KMS-11 (cell line): ENCODE measurements at regions not wholly inside any gene's neighbourhood (a gene's known extent, or its start where the extent isn't known, plus 50 kb on each side); places are given as distances from the start of the nearest gene placed in this dataset.

Experiments
- H2AFZ ChIP-seq: fragments of 200-600 bp; sonication (generic); 2 replicates; pipeline ENCODE4 v1.6.1; 2016; ENCODE audit warnings: antibody characterized with exemption, mixed run types, low read depth
- H3K27ac ChIP-seq: fragments of 200-600 bp; sonication (generic); 2 replicates; pipeline ENCODE4 v1.6.1; 2016; ENCODE audit warnings: mild to moderate bottlenecking, mixed run types
- H3K27me3 ChIP-seq: fragments of 200-600 bp; sonication (generic); 2 replicates; pipeline ENCODE4 v1.6.1; 2017; ENCODE audit warnings: mild to moderate bottlenecking, low read depth, mixed run types, moderate library complexity; ENCODE audit not compliant: insufficient read depth
- H3K36me3 ChIP-seq: fragments of 200-600 bp; sonication (generic); 2 replicates; pipeline ENCODE4 v1.6.1; 2017; ENCODE audit warnings: mild to moderate bottlenecking, mixed run types; ENCODE audit not compliant: insufficient read depth
- H3K4me1 ChIP-seq: fragments of 200-600 bp; sonication (generic); 2 replicates; pipeline ENCODE4 v1.6.1; 2016; ENCODE audit warnings: mild to moderate bottlenecking, low read depth, mixed run types; ENCODE audit not compliant: poor library complexity, severe bottlenecking
- H3K4me2 ChIP-seq: fragments of 200-600 bp; sonication (generic); 2 replicates; pipeline ENCODE4 v1.7.0; 2016; ENCODE audit warnings: mild to moderate bottlenecking, mixed run types
- H3K4me3 ChIP-seq: fragments of 200-600 bp; sonication (generic); IDR thresholded peaks from 2 replicates; pipeline ENCODE4 v1.6.1; 2017; ENCODE audit warnings: low read depth, low read length, mixed read lengths; ENCODE audit not compliant: insufficient read depth
- H3K79me2 ChIP-seq: fragments of 200-600 bp; sonication (generic); 2 replicates; pipeline ENCODE4 v1.6.1; 2016; ENCODE audit warnings: low read depth, mixed run types; ENCODE audit not compliant: insufficient read depth
- H3K9ac ChIP-seq: fragments of 200-600 bp; sonication (generic); 2 replicates; pipeline ENCODE4 v1.6.1; 2016; ENCODE audit warnings: mild to moderate bottlenecking, mixed run types
- H4K20me1 ChIP-seq: fragments of 200-600 bp; sonication (generic); 2 replicates; pipeline ENCODE4 v1.6.1; 2016; ENCODE audit warnings: mild to moderate bottlenecking, mixed run types; ENCODE audit not compliant: insufficient read depth
- TF ChIP-seq, protein P1 (sequence below): fragments of 200-600 bp; sonication (generic); conservative IDR thresholded peaks from 2 replicates; pipeline ENCODE4 v1.6.1; 2017; ENCODE audit warnings: low read depth, mild to moderate bottlenecking, antibody characterized with exemption, low read length, moderate library complexity, mixed read lengths

DNA sequence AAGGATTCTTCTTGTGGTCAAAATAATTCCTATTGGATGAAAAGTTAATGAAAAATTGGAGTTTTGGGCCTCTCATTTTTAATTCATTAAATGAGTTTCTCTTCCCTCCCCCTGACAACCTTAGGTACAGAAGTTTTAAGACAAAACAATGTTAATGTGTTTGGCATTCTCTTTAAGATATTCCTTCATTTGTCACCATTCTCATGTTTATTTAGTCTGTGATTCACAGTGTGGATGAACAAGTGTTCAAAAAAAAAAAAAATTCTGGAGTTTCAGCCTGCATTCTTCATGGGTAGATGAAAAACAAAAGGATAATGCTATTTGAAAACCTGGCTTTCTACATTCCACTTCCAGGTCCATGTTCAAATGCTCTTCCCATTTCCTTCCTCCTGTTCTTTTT, 172.6 kb upstream of the LUZP2 start:
- no peak overlapping the region for H3K9ac ChIP-seq
- TF ChIP-seq, protein P1, sequence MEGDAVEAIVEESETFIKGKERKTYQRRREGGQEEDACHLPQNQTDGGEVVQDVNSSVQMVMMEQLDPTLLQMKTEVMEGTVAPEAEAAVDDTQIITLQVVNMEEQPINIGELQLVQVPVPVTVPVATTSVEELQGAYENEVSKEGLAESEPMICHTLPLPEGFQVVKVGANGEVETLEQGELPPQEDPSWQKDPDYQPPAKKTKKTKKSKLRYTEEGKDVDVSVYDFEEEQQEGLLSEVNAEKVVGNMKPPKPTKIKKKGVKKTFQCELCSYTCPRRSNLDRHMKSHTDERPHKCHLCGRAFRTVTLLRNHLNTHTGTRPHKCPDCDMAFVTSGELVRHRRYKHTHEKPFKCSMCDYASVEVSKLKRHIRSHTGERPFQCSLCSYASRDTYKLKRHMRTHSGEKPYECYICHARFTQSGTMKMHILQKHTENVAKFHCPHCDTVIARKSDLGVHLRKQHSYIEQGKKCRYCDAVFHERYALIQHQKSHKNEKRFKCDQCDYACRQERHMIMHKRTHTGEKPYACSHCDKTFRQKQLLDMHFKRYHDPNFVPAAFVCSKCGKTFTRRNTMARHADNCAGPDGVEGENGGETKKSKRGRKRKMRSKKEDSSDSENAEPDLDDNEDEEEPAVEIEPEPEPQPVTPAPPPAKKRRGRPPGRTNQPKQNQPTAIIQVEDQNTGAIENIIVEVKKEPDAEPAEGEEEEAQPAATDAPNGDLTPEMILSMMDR = no peak
- no peaks in the 10 kb centered on the region for H3K27me3 ChIP-seq
- H3K79me2 ChIP-seq = no peaks in the 10 kb centered on the region
- H3K4me3 ChIP-seq = no peak overlapping the region
- no peaks in the 10 kb centered on the region for H3K4me1 ChIP-seq
- no peak overlapping the region for H2AFZ ChIP-seq
- no peak overlapping the region for H3K27ac ChIP-seq
- H3K36me3 ChIP-seq = no peaks in the 10 kb centered on the region
- H4K20me1 ChIP-seq = no peaks in the 10 kb centered on the region
- no peak overlapping the region for H3K4me2 ChIP-seq

DNA sequence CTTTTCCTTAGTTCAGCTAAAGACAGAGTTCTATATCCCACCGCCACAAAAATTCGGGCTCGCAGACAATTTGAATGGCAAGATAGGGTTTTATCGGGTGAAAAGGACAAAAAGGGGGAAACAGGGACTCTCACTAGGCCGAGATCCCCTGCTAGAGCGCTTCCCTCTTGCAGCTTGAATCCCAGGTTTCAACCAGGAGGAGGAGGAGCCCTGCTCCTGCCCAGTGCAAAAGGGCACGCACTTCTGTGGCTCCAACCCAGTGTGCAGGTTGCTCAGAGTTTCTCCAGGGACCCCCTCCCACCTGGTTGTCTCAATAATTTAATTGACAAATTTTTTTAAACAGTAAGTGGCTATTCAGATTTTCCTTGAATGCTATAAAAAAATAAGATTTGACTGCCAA, 152.6 kb upstream of the LUZP2 start:
- Histone ChIP-seq H3K27me3 (no peaks in the 10 kb centered on the region), H2AFZ (no peak overlapping the region), H3K27ac (no peak overlapping the region), H3K4me3 (no peak overlapping the region), H3K4me2 (no peak overlapping the region), H3K9ac (no peak overlapping the region), H3K79me2 (no peaks in the 10 kb centered on the region), H3K36me3 (no peaks in the 10 kb centered on the region), H3K4me1 (no peaks in the 10 kb centered on the region), H4K20me1 (no peaks in the 10 kb centered on the region)
- TF ChIP-seq, protein P1 = no peak

GRCh38 chr11:24348908-24349307, 147.9 kb upstream of the LUZP2 start:
- no peak overlapping the region for H3K9ac ChIP-seq
- H3K27me3 ChIP-seq = no peaks in the 10 kb centered on the region
- no peak overlapping the region for H3K4me3 ChIP-seq
- H3K27ac ChIP-seq = no peak overlapping the region
- no peaks in the 10 kb centered on the region for H3K4me1 ChIP-seq
- no peak overlapping the region for H3K4me2 ChIP-seq
- no peaks in the 10 kb centered on the region for H4K20me1 ChIP-seq
- H3K79me2 ChIP-seq = no peaks in the 10 kb centered on the region
- H3K36me3 ChIP-seq = no peaks in the 10 kb centered on the region
- H2AFZ ChIP-seq = no peak overlapping the region
- TF ChIP-seq, protein P1 = no peak

DNA sequence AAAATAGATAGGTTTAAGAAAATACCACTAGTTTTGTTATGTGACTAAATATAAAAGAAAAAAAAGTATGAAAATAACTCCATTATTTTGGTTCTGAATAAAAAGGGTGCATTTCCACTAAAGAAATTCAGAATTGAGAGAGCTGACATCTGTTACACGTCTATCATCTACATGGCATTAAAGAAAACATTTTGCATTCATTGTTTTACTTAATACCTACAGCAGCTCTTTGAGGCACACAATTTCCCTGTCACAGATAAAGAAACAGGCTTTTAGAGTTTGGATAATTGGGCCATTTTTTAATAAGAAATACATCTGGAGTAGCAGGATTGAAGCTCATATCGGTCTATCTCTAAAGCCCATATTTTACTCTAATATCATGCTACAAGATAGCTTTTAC, 145.7 kb upstream of the LUZP2 start:
- Histone ChIP-seq H3K27me3 (no peaks in the 10 kb centered on the region), H3K27ac (no peak overlapping the region), H3K4me1 (no peaks in the 10 kb centered on the region), H3K4me2 (no peak overlapping the region), H4K20me1 (no peaks in the 10 kb centered on the region), H2AFZ (no peak overlapping the region), H3K9ac (no peak overlapping the region), H3K79me2 (no peaks in the 10 kb centered on the region), H3K36me3 (no peaks in the 10 kb centered on the region), H3K4me3 (no peak overlapping the region)
- TF ChIP-seq, protein P1 = no peak

DNA sequence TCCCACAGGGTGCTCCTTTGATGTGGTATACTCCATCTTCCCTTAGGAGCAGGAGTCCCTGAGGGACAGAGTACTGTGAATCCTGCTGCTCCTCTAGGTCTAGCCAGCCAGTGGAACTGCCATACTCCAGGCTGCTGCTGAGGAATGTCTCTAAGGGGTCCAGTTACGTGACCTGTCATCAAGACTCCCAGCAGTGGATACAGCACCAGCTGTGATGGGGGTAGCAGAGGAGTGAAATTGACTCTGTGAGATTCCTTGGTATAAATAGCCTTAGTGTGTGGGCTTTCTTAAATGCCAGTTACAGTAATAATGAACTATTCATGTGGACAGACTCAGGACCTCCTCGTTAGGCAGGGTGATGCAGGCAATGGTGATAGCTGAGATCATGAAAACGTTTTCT, 140.4 kb upstream of the LUZP2 start:
- TF ChIP-seq, protein P1 = no peak
- no peak overlapping the region for H3K4me2 ChIP-seq
- H3K27ac ChIP-seq = no peak overlapping the region

More for the DNA sequence above, 140.4 kb upstream of the LUZP2 start:
- Histone ChIP-seq H3K9ac (no peak overlapping the region), H3K79me2 (no peaks in the 10 kb centered on the region), H4K20me1 (no peaks in the 10 kb centered on the region), H3K4me1 (no peaks in the 10 kb centered on the region), H2AFZ (no peak overlapping the region), H3K27me3 (no peaks in the 10 kb centered on the region), H3K4me3 (no peak overlapping the region), H3K36me3 (no peaks in the 10 kb centered on the region)
